ENCODE measurements at regions not wholly inside any gene's neighbourhood (a gene's known extent, or its start where the extent isn't known, plus 50 kb on each side); places are given as distances from the start of the nearest gene placed in this dataset.
"Not testable (repeated sequence)": the region's sequence is repeated elsewhere in the genome, so short reads cannot be mapped to it uniquely, and the experiment has no call there.

DNA sequence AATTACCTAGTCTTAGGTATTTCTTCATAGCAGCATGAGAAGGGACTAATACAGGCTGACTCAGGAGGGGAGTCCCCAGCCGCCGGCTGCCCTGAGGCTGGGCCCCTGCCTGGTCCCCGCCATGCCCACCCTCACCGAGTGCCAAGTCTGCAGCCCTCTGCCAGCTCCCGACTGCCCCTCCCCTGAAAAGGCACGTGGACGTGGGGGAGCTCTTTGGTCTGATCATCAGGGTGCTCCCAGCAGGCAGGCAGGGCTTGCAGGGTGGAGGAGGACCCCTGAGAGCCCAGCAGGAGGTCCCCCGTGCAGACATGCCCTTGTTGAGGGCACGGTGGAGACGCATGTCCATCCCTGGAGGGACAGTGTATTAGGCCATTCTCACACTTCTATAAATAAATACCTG is 110.9 kb downstream of the UNCX start:
- DNase-seq: no peak

DNA sequence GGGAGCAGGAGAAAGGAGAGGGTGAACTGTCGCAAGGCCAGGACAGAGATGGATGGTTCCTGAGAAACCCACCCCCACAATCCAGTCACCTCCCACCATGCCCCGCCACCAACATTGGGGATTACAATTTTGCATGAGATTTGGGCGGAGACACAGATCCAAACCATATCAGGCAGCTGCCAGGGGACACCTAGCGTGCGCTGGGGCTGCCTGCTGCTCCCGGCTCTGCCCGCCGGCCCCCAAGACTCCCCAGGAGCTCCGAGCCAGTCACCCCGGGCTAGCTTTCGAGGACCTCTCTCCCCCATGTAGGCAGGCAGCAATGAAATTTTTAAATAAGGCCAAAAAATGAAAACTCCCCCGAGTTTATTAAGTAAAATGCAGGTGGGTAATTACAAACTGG is 111.7 kb downstream of the UNCX start:
- DNase-seq: no peak

DNA sequence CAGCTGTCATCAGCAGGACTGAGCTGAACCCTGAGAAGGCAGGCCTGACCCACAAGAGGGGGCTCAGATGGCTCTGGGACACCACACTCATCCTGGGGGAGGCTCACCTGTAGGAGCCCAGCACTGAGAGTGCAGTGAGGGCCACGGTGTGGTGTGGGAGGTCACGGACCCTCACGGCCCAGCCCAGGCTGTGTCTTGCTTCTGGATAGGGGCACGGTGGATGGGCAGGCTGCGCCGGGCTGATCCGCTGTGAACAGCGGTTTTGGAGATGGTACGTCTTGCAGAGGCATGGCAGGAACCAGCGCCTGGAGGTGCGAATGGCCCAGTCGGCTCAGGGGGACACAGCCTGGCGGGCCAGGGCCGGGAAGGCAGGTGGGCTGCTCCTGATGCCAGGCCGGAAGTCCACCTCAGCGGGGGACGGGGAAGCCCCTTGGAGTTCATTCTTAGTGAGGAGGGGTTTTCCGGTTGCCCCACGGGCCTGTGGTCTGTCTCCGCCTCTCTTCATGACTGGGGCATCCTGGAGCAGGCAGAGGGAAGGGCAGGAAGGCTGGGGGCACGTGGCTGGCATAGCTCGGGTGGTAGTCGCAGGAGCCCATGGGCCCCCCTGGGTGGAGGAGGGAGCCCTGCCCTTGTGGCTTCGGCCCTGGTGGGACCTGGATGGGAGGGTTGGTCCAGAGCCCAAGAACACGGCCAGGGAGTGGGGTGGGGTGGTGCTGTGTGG is 112.5 kb downstream of the UNCX start:
- DNase-seq: no peak

DNA sequence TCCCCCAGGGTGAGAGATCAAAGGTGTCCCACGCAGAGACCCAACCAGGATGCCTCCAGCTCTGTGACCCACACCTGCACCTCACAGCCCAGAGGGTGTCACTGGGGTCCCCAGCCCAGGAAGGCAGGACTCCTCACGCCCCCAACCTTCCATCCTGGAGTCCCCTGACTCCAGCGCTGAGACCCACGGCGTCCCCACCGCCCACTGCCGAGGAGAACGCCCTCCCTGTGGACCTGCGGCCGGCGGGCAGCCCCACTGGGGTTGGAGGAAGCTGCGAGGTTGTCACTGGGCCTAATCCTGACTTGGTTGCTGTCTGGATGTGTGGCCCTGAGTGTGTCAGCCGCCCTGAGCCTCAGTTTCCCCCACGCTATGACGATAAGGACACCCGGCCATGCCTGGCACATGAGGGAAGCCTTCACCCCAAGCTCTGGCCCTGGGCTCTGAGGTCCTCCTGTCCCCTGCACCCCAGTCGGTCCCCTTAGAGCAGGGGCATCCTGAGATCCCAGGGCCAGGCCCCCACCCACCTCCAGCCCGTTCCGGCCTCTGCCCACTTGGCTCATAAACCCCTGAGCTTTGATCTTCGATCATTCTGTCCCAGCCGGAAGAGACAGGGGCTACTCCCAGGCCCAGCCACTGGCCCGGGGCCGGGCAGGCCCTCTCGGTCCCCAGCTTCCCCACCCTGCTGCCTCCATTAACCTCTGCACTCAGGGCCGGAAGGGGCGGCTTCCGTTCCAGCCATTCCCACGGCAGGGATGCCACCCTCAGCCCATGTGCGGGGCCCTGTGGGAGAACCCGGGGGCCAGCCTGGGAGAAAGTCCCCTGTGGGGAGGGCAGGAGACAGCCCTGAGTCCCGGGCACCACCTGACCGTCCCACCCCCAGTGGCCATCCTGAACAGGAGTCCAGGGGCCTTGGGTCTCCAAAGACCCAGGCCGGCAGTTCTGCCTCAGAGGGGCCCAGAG is 113.2 kb downstream of the MICALL2 start:
- no peak for DNase-seq

DNA sequence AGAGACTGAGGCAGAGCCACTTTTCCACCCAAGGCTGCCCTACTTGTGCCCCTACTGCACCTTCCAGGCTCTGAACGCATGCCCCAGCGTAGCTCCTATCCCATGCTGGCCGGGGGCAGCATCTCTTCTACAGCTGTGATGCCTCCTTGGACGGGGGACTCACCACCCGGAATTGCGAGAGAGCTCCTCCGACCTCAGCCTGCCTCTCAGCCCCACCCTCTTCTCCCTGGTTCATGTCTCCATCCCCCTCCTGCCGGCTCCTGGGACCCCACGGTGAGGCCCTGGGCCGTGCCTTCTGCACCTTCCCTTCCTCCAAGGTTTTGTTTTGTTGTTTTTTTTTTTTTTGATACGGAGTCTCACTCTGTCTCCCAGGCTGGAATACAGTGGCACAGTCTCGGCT is 112.4 kb downstream of the MICALL2 start:
- no peak for DNase-seq

DNA sequence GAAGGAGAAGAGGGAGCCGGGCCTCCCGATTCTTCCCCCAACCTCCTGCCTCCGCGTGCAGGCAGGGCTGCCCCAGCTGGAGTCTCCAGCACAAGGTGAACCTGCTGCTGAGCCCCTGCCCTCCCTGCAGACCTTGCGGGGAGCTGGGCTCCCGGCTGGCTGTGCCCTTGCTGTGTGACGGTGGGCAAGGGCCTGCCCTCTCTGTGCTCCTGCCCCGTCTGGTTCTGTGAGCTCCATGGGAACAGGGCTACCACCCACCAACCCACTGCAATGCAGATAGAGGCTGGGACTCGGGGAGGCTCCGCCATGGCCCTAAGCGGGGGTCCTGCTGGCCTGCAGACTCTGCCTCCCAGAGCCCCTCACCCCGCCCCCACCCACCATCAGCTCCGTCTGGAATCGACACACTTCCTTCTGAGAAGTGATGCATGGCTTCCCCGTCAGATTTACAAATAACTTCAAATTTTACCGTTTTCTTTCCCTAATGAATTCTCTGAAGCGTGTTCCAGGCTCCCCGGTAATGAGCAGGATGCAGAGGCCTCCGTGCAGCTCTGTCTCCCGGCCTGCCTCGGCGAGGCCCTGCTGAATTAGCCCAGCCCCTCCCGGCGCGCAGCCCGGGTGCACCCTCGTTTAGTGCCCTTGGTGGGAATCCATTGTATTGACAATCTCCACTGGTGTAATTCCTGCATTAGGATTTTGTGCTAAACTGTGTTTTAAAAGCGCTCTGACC is 111.0 kb downstream of the MICALL2 start:
- no peak for DNase-seq

DNA sequence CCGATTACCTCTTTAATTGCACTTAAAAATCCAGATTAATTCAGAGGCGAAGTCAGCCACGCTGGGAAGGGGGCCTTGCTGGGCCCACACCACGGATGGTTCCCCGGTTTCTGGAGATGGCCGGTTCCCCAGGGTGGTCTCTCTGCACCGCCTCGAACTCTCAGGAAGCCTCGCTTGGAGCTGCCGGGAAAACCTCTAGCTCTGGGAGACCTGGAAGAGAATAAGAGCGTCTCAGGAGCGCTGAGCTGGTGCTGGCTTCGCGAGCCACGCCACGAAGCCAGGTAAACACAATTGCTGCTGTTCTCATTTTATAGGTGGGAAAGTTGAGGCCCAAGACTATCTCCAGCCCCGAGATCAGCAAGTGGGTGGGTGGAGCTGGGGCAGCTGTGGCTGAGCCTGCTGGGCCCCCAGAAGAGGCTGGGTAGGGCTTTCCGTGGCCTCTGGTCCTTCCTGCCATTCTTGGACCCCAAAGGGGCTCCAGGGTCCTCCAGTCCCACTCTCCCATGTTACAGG is 110.4 kb downstream of the MICALL2 start:
- no peak for DNase-seq

DNA sequence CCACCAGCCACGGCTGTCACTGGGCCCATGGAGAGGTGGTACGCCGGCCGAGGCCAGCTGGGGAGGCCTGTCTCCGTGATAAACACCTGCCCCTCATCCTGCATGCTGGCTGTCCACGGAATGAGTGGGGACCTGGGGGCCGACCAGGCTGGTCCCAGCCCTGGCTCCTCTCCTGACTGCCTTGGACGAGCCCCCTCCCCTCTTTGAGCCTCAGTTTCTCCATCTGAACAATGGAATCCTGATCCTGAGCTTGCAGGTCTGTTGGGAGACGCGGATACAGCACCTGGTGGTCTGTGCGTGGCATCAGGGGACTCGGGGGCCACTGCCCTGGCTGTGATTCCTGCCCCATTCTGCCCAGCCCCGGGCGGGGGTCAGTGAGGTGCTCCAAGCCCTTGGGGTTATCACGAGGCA is 109.9 kb downstream of the MICALL2 start:
- DNase-seq: no peak

DNA sequence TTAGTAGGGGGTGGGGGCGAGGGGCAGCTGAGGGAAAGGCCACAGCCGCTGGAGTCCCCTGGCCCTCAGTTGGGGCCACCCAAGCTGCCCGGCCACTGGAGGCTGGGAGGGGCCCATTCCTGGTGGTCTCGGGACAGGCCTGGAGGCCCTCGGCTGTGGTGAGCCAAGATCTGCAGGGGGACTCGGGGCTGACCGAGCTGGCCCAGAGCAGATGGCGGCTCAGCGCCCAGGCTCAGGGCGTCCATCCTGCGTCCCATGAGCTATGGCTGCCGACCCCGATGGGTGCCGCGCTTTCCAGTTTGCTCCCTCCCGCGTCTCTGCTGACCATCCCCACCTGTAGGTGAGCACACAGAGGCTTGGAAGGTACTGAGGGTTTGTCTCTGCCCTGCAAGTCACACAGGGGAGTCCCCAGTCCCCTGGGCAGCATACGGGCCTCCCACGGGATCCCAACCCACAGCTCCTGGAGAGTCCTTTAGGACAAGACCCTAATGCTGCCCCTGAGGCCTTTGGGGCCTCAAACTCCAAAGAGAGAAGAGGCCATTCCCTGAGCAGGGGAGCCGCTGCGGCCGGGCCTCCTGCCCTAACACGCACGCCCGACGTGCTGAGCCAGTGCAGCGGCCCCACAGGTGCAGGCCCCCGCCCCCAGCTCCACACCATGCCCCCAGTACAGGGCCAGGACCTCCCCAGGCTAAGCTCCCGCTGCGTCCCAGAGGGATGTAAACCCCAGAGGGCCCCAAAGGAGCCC is 107.2 kb downstream of the MICALL2 start:
- no peak for DNase-seq

DNA sequence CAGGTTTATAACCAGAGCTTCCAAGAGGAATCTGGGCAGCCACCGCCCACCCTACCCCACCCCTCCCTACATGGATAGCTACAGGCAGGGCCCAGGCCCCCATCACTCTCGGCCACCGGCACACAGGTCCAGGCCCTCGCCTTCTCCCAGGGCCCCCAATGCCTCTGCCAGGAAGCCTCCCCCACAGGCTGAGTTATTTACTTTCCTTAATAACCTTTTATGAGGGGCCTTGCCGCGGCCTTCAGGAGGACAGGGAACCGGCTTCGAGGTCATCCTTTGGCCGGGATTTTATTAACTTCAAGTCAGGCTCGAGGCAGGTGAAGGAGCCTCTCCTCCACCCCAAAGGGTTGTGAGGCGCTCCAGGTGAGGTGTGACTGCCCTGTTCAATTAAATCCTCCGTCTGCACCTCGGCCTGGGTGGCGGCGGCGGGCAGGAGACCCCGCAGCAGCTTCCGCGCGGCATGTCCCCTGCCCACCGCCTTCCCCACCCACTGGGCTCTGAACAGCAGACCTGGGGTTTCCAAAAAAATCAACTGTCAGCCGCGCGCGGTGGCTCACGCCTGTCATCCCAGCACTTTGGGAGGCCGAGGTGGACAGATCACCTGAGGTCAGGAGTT is 106.5 kb downstream of the MICALL2 start:
- DNase-seq: no peak

DNA sequence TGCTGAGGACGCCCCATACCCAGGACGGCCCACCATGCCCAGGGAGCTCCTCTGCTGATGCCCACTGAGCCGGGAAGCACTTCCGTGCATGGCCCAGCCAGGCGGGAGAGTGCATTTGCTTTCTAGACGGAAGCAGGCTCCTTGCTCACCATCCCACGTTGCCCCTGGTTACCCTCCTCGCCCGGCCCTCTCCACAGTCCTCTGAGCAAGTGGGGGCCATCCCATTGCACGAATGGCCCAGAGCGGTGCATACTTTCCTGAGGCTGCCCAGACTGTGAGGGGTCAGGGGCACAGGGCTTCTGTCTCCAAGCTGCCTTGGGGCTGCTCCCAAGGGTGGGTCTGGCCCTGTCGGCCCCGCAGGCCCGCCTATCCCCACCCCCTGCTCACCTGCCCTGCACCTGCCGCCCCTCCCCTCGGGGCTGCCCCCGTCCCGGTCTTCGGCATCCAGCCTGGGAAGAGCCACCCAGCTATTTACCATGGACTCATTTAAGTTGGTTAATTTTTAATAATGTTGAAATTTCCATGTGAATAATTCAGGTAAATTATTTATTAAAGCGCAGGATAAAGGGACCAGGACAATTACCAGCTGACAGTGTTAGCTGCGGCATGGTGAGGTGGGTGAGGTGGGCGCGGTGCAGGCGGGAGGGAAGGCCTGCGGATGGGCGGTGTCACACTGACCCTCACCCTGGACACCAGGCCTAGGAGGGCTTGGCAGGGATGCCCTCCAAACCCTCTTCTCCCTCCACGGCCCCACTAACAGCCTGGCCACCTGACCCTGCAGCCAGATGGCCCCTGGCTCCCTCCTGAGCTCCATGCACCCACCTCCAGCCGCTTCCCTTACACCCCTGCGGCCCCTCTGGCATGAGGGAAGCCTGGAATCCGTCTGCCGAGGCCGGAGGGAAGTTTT is 104.4 kb downstream of the MICALL2 start:
- no peak for DNase-seq

DNA sequence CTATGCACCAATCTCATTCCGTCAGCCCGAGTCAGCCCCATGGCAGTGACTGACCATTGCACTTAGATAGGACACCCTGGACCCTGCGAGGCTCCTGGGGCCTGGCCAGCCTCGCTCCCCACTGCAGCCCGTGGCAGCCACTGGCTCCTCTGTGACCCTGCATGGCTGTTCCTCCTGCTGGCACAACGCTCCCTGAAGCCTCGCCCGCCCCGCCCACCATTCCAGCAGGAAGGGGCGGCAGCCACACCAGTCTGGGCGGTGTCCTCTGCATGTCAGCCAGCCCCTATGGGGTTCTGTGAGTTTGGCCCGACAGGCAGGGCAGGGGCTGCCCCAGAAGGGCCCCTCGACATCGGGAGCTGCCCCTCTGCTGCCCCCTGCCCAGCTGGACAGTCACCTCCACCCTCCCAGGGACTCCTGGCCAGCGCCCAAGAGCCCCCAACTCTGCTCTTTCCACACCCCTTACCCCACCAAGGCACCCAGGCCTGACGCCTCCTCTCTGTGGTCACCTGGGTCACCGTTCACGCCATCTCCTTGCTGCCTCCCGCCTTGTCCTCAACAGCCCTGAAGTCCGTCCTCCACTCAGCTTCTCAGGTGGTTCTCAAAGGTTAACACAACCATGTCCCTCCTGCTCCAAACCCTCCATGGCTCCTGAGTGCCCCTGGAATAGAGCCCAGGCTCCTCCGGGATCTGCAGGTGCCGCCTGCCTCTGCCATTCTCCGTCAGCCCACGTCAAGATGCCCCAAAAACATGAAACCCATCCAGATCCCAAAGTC is 103.5 kb downstream of the MICALL2 start:
- no peak for DNase-seq

DNA sequence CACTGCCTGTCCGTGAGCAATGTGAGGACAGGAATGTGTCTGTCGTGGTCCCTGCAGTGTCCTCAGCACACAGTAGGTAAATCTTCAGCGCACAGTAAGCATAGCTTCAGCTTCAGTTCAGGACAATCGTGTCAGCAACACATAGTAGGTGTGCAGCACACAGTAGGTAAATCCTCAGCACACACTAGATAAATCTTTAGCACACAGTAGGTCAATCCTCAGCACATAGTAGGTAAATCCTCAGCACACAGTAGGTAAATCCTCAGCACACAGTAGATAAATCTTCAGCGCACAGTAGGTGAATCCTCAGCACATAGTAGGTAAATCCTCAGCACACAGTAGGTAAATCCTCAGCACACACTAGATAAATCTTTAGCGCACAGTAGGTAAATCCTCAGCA is 102.4 kb downstream of the MICALL2 start:
- DNase-seq: not testable (repeated sequence)

DNA sequence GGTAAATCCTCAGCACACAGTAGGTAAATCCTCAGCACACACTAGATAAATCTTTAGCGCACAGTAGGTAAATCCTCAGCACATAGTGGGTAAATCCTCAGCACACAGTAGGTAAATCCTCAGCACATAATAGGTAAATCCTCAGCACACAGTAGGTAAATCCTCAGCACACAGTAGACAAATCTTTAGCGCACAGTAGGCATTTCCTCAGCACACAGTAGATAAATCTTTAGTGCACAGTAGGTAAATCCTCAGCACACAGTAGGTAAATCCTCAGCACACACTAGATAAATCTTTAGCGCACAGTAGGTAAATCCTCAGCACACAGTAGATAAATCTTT is 102.0 kb downstream of the MICALL2 start:
- not testable (repeated sequence) for DNase-seq

DNA sequence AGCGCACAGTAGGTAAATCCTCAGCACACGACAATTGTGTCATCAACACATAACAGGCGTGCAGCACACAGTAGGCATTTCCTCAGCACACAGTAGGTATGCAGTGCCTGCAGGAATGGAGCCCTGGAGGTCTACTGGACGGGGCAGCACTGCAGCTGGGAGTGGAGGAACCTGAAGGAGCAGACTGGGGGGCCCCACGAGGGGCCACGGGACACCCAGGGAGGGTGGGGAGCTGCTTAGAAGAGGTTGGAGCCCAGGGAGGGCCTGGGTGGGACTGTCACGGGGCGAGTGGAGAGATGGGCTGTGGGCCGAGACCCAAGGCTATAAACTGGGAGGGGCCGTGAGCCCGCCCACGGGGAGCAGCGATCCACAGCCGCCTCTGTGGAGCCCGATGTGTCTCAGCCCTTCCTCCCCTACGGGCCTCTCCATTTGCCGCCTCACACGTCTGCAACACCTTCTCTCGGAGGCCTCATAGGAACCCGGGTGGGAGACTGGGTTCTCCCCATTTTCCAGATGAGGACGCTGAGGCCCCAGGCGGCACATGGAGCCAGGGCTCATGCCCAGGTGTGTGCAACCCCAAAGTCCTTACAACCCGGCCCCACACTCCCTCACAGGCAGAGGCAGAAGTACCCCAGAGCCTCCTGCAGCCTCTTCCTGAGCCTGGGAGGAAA is 101.5 kb downstream of the MICALL2 start:
- no peak for DNase-seq

DNA sequence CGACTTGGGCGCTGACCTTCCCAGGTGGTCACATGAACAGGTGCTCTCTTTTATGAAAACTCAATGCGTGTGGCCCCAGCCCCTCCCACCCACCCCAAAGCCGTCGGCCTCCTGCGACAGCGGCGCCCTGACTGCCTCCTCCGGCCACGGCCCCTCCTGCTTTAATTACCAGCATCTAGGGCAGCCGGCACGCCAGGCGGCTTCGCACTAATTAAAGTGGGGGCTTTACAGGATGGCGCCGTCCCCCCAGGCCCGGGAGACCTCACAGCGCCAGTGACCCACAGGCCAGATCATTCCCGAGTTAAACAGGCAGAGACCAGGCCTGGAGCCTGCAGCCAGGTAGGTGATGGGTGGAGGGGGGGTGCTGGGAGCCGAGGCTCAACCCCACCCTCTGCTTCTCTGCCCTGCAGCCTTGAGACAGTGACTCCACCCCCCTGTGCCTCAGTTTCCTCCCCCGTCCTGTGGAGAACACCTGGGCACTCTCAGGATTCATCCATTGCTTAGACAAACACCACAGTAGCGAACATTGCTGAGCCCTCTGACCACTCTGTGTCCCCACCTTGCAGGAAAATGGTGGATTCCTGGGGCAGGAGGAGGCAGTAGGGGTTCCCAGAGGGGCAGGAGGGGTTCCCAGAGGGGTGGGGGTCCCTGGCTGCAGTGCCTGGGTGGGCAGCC is 100.8 kb downstream of the MICALL2 start:
- DNase-seq: no peak

DNA sequence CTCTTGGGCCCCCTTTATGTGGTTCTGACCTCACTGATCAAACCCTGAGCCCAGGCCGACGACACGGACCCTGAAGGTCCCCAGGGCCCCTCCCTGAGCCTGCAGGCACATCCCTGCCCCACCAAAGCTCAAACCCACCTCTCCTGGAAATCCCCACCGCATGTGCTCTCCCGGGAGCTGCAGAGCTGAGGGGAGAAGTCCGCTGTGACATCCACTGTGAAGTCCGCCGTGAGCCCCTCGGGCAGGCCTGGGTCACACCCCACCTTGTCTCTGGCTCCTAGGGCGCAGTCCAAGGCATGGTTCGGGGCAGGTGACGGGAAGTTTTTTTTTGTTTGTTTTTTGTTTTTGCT is 100.2 kb downstream of the MICALL2 start:
- DNase-seq: no peak

DNA sequence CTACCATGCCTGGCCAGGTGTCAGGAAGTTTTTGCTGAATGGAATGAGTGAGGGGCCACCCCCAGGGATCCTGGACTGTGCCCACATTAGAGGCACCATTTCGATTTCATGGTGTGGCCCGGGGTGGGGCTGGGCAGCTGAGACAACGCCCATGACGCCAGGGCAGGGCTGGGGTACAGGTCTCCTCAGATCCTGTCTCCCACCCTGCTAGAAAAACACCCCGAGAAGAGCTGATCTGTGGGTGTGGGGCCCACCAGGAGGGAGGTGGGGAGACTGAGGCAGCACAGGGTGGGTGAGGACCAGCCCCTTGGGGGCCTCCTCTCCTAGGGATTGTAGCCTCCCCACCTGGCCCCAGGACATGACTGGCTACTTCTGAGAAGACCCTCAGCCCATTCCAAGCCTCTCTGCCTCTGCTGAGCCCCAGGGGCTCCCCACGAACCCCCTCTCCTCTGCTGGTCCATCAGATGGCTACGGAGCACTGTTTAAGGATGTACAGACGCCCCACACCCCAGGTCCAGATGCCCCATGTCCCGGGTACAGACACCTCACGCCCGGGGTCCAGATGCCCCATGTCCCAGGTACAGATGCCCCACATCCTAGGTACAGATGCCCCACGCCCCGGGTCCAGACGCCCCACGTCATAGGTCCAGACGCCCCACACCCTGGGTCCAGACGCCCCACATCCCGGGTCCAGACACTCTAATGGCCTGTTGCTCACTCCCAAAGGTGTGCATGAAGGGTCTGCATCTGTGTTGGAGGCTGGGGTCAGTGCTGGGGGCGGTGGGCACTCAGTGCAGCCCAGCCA is 99.4 kb downstream of the MICALL2 start:
- no peak for DNase-seq

All from left hindlimb (tissue), 1 donor.